Esophagus muscularis mucosa (tissue), 4 donors: ENCODE measurements at regions not wholly inside any gene's neighbourhood (a gene's known extent, or its start where the extent isn't known, plus 50 kb on each side); places are given as distances from the start of the nearest gene placed in this dataset.

ENCODE experiments used
- DNase-seq: peaks from one replicate; pipeline ENCODE4 v3.0.0-alpha.2; 2017; ENCODE audit errors: extremely low spot score
- H3K27ac ChIP-seq, 4 donors: fragments of 200-600 bp; sonication (generic); replicated peaks in 1 of 4; 1 replicate in 3 of 4; 2 replicates in 1 of 4; pipeline ENCODE4 v1.5.1; 2016 to 2019; ENCODE audit warnings: mild to moderate bottlenecking in 1 of 4
- H3K27me3 ChIP-seq, 4 donors: fragments of 200-600 bp; sonication (generic); one replicate each; pipeline versions ENCODE4 v1.5.1 to v1.6.0; 2016 to 2019
- H3K36me3 ChIP-seq, 4 donors: fragments of 200-600 bp; sonication (generic); one replicate each; pipeline ENCODE4 v1.5.1; 2016 to 2019
- H3K4me1 ChIP-seq, 4 donors: fragments of 200-600 bp; sonication (generic); one replicate each; pipeline ENCODE4 v1.5.1; 2016 to 2019
- H3K4me3 ChIP-seq, 4 donors: fragments of 200-600 bp; sonication (generic); 1 replicate in 2 of 4; 2 replicates in 2 of 4; pipeline ENCODE4 v1.5.1; 2016 to 2019; ENCODE audit warnings: mild to moderate bottlenecking in 4 of 4, moderate library complexity in 1 of 4
- H3K9me3 ChIP-seq, 4 donors: fragments of 200-600 bp; sonication (generic); 1 replicate in 3 of 4; 2 replicates in 1 of 4; pipeline ENCODE4 v1.5.1; 2016 to 2019
- EP300 ChIP-seq: sonication (generic); formaldehyde crosslinking; IDR thresholded peaks from one replicate; pipeline ENCODE4 v1.6.1; 2017; ENCODE audit warnings: antibody characterized with exemption
- POLR2A ChIP-seq: fragments of 450-650 bp; IDR thresholded peaks from one replicate; pipeline ENCODE4 v1.6.1; 2017; ENCODE audit warnings: antibody characterized with exemption, moderate library complexity, mild to moderate bottlenecking, low read depth
- POLR2AphosphoS5 ChIP-seq, 2 donors: sonication (generic); formaldehyde crosslinking; IDR thresholded peaks; one replicate each; pipeline ENCODE4 v1.6.1; 2017; ENCODE audit warnings: antibody characterized with exemption in 2 of 2
- WGBS: methylation state at CpG from one replicate; pipeline ENCODE4 v1.1.5; 2018; 5-methylcytosine and 5-hydroxymethylcytosine counted together
- intact Hi-C: fragments of 100-400 bp; cut with DNase I; formaldehyde crosslinking; loops from one replicate; pipeline ENCODE4 v1.15.1; 2023
- TF ChIP-seq, protein P1 (sequence below), 3 experiments: fragments of 200-600 bp in 2 of 3; fragments of 450-650 bp in 1 of 3; sonication (generic) in 2 of 3; IDR thresholded peaks; one replicate each; pipeline ENCODE4 v1.5.1; 2017 to 2019; ENCODE audit warnings: antibody characterized with exemption in 3 of 3, mild to moderate bottlenecking in 2 of 3, moderate library complexity in 1 of 3

GRCh38 chr15:62432702-62433398 is 267.8 kb upstream of the C2CD4B start:
- Histone ChIP-seq H3K4me3 (no peak overlapping the region), H3K9me3 (no peaks in the 10 kb centered on the region), H3K27ac (no peak overlapping the region), H3K36me3 (no peaks in the 10 kb centered on the region), H3K27me3 (no peaks in the 10 kb centered on the region), H3K4me1 (peaks cover 3 to 11% (median 9%) of the 10 kb centered on the region in 4 donors)
- TF ChIP-seq, protein P1, sequence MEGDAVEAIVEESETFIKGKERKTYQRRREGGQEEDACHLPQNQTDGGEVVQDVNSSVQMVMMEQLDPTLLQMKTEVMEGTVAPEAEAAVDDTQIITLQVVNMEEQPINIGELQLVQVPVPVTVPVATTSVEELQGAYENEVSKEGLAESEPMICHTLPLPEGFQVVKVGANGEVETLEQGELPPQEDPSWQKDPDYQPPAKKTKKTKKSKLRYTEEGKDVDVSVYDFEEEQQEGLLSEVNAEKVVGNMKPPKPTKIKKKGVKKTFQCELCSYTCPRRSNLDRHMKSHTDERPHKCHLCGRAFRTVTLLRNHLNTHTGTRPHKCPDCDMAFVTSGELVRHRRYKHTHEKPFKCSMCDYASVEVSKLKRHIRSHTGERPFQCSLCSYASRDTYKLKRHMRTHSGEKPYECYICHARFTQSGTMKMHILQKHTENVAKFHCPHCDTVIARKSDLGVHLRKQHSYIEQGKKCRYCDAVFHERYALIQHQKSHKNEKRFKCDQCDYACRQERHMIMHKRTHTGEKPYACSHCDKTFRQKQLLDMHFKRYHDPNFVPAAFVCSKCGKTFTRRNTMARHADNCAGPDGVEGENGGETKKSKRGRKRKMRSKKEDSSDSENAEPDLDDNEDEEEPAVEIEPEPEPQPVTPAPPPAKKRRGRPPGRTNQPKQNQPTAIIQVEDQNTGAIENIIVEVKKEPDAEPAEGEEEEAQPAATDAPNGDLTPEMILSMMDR (IDR thresholded peaks at IDR 0.05), result no peak
- TF ChIP-seq POLR2AphosphoS5 (IDR thresholded peaks at IDR 0.05), result no peak
- no peak for TF ChIP-seq EP300
- no peak for TF ChIP-seq POLR2A
- intact Hi-C loops, result no loop called here
- no peak for DNase-seq
- 68% methylated on average over 5 of the region's 5 CpGs for WGBS

GRCh38 chr15:62436235-62436634 is 271.1 kb upstream of the C2CD4B start:
- DNase-seq, result no peak
- H3K36me3 ChIP-seq, result no peaks in the 10 kb centered on the region
- peaks cover 21 to 35% (median 31%) of the 10 kb centered on the region in 4 donors for H3K4me1 ChIP-seq
- intact Hi-C loops, result no loop called here
- no peak for TF ChIP-seq EP300
- TF ChIP-seq POLR2AphosphoS5 (IDR thresholded peaks at IDR 0.05), result no peak
- TF ChIP-seq, protein P1 (IDR thresholded peaks at IDR 0.05), result no peak
- TF ChIP-seq POLR2A, result no peak
- 97% methylated on average over 4 of the region's 4 CpGs for WGBS
- H3K27ac ChIP-seq, result no peak overlapping the region
- no peaks in the 10 kb centered on the region for H3K27me3 ChIP-seq
- H3K4me3 ChIP-seq, result no peak overlapping the region
- H3K9me3 ChIP-seq, result no peaks in the 10 kb centered on the region

DNA sequence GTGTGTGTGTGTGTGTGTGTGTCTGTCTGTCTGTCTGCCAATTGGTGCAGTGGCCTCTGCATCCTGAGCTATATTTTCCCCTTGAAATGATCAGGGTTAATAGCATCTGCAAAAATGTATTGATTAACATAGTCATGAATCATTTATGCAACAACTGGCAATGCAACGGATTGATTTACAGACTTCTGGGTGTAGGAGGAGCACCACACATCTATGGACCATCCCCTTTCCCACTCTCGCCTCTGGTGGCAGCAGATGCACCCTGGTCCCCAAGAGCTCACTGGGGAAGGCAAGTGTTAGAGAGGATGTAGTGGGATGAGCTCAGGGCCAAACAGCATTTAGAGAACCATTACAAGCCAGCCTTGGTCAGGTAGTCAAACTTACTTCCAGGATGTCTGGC is 272.7 kb upstream of the C2CD4B start:
- 100% methylated on average over 2 of the region's 2 CpGs for WGBS
- Histone ChIP-seq H3K36me3 (no peaks in the 10 kb centered on the region), H3K4me1 (peaks cover 14 to 32% (median 26%) of the 10 kb centered on the region in 4 donors), H3K4me3 (no peak overlapping the region), H3K9me3 (no peaks in the 10 kb centered on the region), H3K27ac (no peak overlapping the region), H3K27me3 (no peaks in the 10 kb centered on the region)
- intact Hi-C loops, result no loop called here
- no peak for DNase-seq
- no peak for TF ChIP-seq POLR2A
- no peak for TF ChIP-seq EP300
- TF ChIP-seq, protein P1 (IDR thresholded peaks at IDR 0.05), result no peak
- no peak for TF ChIP-seq POLR2AphosphoS5 (IDR thresholded peaks at IDR 0.05)

DNA sequence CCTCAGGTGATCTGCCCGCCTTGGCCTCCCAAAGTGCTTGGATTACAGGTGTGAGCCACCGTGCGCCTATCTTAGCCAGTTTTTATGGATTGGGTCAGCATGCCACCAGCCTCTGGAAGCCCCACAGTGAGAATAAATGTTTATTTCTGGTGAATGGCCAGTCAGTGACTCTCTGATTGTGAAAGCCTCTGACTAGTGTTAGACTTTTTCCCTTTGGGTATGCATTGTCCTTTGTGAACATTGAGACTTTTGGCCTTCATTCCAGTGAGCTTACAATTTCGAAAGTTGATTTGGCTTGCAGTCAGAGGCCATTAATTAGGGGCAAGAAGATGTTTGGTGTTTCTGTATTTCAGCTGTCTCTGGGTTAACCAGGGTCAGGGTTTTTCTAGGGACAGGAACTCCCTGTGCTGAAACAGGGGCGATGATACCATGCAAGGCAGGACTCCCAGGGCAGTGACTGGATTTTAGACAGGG is 274.5 kb upstream of the C2CD4B start:
- Histone ChIP-seq H3K4me1 (peaks cover 11 to 32% (median 22%) of the 10 kb centered on the region in 4 donors), H3K9me3 (no peaks in the 10 kb centered on the region), H3K36me3 (no peaks in the 10 kb centered on the region), H3K4me3 (no peak overlapping the region), H3K27me3 (no peaks in the 10 kb centered on the region), H3K27ac (peak overlapping the region in 1 of 4 donors; percentile 66)
- WGBS, result 88% methylated on average over 5 of the region's 5 CpGs
- no peak for TF ChIP-seq POLR2A
- peak in 1 of 2 donors; percentile 61 for TF ChIP-seq POLR2AphosphoS5 (IDR thresholded peaks at IDR 0.05)
- intact Hi-C loops, result no loop called here
- DNase-seq, result no peak

DNA sequence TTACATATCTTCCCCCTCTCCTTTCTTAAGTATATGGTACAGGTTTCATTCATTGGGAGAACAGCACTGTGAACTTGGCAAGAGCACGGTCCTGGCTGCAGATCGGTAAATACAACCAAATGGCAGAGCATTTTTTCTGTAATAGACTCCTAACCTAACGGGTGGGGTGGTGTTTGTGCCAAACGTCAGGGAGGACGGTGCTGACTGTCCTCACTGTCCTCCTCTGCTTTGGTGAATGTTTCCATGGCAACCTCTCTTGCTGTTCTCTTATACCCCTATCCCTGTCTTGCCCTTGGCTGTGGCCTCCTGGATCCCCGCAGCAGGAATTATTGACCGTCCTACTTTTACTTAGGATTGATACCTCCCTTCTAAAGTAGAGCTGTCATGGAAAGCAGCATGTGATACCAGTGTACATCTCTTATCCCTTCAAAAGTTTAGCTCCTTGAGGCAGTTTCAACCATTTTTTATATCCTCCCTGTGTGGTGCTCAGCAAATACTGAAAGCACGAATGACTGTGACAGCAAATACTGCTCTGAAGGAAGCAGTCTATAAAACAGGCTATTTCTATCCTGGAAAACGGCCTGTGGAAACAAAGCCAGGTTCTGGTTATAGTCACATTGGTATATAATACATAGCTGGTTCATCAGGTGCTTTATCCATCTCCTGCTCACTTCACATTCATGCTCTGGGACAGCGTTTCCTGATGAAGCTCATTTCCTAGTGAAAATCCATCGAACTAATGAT is 275.4 kb upstream of the C2CD4B start:
- Histone ChIP-seq H3K27ac (peak overlapping the region in 1 of 4 donors; percentile 66), H3K27me3 (no peaks in the 10 kb centered on the region), H3K4me1 (peaks cover 11 to 35% (median 22%) of the 10 kb centered on the region in 4 donors), H3K4me3 (no peak overlapping the region), H3K9me3 (no peaks in the 10 kb centered on the region), H3K36me3 (no peaks in the 10 kb centered on the region)
- WGBS, result 80% methylated on average over 11 of the region's 11 CpGs
- intact Hi-C loops, result no loop called here
- DNase-seq, result no peak
- TF ChIP-seq, protein P1 (IDR thresholded peaks at IDR 0.05), result no peak
